ENCODE measurements at regions not wholly inside any gene's neighbourhood (a gene's known extent, or its start where the extent isn't known, plus 50 kb on each side); places are given as distances from the start of the nearest gene placed in this dataset.

DNA sequence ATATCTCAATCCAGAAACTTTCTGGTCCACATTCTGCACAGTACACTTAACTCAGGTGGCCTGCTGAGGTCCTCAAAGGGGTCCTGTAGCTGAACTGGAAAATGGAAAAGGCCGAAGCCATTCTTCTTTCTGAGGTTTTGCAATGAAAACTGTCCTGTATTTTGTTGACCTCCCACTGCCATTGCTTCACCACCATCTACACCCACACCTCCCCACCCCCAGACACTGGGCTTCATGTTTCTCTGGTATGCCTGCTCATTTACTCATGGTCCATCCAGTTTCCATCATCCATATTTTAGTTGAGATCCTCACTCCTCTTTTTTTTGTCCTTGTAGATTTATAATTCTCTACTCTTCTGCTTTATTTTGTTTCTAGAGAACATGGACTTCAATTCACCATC lies 115.7 kb upstream of the SLC24A5 start:
- DNase-seq (ENCODE audit: low spot score in 2 of 2): no peak
- Histone ChIP-seq H3K4me1 (no peaks in the 10 kb centered on the region), H3K9me3 (no peaks in the 10 kb centered on the region), H3K36me3 (no peaks in the 10 kb centered on the region), H3K4me3 (no peak overlapping the region), H3K27ac (no peak overlapping the region), H3K27me3 (no peaks in the 10 kb centered on the region)
- intact Hi-C loops (cut with DNase I): no loop called here
- TF ChIP-seq, protein P1, sequence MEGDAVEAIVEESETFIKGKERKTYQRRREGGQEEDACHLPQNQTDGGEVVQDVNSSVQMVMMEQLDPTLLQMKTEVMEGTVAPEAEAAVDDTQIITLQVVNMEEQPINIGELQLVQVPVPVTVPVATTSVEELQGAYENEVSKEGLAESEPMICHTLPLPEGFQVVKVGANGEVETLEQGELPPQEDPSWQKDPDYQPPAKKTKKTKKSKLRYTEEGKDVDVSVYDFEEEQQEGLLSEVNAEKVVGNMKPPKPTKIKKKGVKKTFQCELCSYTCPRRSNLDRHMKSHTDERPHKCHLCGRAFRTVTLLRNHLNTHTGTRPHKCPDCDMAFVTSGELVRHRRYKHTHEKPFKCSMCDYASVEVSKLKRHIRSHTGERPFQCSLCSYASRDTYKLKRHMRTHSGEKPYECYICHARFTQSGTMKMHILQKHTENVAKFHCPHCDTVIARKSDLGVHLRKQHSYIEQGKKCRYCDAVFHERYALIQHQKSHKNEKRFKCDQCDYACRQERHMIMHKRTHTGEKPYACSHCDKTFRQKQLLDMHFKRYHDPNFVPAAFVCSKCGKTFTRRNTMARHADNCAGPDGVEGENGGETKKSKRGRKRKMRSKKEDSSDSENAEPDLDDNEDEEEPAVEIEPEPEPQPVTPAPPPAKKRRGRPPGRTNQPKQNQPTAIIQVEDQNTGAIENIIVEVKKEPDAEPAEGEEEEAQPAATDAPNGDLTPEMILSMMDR (IDR thresholded peaks at IDR 0.05): no peak

DNA sequence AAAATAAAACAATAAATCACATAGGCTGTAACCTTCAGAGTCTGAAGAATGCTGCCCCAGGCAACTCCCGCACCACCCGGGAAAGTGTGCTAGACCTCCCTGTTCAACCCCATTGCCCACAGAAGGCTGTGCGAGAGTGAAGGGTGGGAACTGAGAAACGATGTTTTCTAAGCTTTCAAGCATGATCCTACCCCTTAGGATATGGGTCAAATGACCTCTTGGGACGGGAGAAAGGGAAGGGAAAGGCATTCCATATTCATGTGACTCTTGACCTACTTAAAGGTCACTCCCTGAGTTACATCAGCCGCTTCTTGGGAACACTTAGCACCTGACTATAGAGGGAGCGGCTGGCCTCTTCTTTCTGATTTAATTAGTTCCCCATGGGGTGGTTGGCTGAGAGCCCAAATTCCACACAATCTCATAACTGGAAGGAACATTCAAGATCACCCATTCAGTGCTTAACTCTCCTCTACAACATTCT lies 114.7 kb upstream of the SLC24A5 start:
- H3K27me3 ChIP-seq: no peaks in the 10 kb centered on the region
- H3K27ac ChIP-seq: no peak overlapping the region
- no peak overlapping the region for H3K4me3 ChIP-seq
- no peak for DNase-seq (ENCODE audit: low spot score in 2 of 2)
- no peaks in the 10 kb centered on the region for H3K4me1 ChIP-seq
- intact Hi-C loops (cut with DNase I): no loop called here
- no peaks in the 10 kb centered on the region for H3K9me3 ChIP-seq
- TF ChIP-seq, protein P1 (IDR thresholded peaks at IDR 0.05): no peak
- no peaks in the 10 kb centered on the region for H3K36me3 ChIP-seq

DNA sequence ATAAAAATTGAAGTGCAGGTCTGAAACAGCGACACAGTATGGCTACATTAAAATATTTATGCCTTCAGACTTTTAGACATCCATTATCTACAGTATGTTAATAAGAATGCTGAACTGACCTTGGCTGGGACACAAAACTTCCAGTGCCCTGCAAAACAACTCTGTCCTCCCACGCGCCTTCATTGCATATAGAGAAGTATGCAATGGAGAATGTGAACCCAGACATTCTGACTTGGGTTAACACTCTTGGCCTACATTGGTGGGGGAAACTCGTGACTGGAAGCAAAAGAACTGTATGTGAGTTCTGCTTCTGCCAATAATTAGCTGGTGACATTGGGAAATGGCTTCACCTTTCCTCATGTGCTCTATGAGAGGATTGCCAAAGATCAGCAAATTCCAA lies 110.5 kb upstream of the SLC24A5 start:
- no peaks in the 10 kb centered on the region for H3K27me3 ChIP-seq
- intact Hi-C loops (cut with DNase I): no loop called here
- no peak for DNase-seq (ENCODE audit: low spot score in 2 of 2)
- no peaks in the 10 kb centered on the region for H3K36me3 ChIP-seq
- no peak overlapping the region for H3K4me3 ChIP-seq
- TF ChIP-seq, protein P1 (IDR thresholded peaks at IDR 0.05): no peak
- no peak overlapping the region for H3K27ac ChIP-seq
- H3K9me3 ChIP-seq: no peaks in the 10 kb centered on the region
- H3K4me1 ChIP-seq: no peaks in the 10 kb centered on the region

DNA sequence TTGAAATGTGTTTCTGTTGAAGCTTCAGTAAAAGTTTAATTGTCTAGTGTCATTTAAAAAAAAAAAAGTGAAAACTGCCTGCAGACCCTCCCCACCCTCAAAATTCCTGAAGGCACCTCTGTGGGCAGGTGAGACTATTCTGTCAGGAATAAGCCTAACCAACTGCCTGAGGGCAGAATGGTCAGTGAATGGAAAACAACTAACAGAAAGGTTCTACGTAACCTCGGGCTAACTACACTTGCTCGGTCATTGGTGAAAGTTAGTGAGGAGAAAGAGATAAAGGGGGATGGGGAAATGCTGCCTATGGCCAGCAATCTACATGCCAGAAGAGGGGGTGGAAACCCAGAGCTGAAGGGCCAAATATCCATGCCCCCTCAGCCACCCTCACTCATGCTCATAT lies 108.6 kb upstream of the SLC24A5 start:
- Histone ChIP-seq H3K27ac (no peak overlapping the region), H3K27me3 (no peaks in the 10 kb centered on the region), H3K9me3 (no peaks in the 10 kb centered on the region), H3K4me3 (no peak overlapping the region), H3K36me3 (no peaks in the 10 kb centered on the region), H3K4me1 (no peaks in the 10 kb centered on the region)
- TF ChIP-seq, protein P1 (IDR thresholded peaks at IDR 0.05): no peak
- intact Hi-C loops (cut with DNase I): no loop called here
- DNase-seq (ENCODE audit: low spot score in 2 of 2): no peak

DNA sequence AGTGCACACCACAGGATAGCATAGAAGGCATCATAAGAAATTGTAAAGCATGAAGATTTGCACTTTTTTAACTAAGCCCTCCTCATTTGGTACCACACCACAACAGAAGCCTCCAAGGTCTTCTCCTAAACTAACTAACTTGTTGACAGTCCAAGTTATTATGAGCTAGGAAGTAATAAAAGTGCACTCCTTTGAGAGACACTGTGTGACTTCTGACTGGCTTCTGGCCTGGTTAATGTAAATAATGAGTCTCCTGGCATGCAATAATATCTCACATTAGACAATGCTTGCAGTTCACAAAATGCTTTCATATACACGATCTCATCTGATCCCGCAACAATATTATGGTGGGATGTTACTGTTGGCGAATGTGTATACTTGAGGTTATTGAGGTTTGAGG lies 103.9 kb upstream of the SLC24A5 start:
- H3K36me3 ChIP-seq: no peaks in the 10 kb centered on the region
- no peaks in the 10 kb centered on the region for H3K4me1 ChIP-seq
- no peaks in the 10 kb centered on the region for H3K27me3 ChIP-seq
- DNase-seq (ENCODE audit: low spot score in 2 of 2): no peak
- no peak overlapping the region for H3K4me3 ChIP-seq
- intact Hi-C loops (cut with DNase I): no loop called here
- H3K27ac ChIP-seq: no peak overlapping the region
- TF ChIP-seq, protein P1 (IDR thresholded peaks at IDR 0.05): no peak
- H3K9me3 ChIP-seq: no peaks in the 10 kb centered on the region

DNA sequence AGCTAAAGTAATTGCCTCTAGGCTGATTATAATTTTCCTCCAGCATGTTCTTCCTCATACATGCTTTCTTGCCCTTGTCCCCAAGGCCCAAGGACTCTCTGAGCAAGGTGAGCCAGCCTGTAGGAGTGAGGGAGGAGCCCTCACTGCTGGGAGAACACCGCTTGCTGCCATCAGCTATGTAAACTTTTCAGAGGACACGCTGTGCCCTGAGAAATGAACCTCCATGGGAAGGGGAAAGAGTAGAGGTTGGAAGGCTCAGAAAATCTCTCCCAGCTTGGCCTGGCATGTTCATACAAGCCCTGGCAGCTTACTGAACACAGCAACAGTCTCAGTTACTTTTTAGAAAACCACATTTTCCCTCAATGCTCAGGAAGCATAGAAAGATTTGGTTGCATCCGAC lies 103.0 kb upstream of the SLC24A5 start:
- intact Hi-C loops (cut with DNase I): no loop called here

More for the DNA sequence above, 103.0 kb upstream of the SLC24A5 start:
- no peaks in the 10 kb centered on the region for H3K4me1 ChIP-seq
- DNase-seq (ENCODE audit: low spot score in 2 of 2): no peak
- no peak overlapping the region for H3K27ac ChIP-seq
- no peaks in the 10 kb centered on the region for H3K36me3 ChIP-seq
- H3K9me3 ChIP-seq: no peaks in the 10 kb centered on the region
- H3K4me3 ChIP-seq: no peak overlapping the region
- TF ChIP-seq, protein P1 (IDR thresholded peaks at IDR 0.05): no peak
- H3K27me3 ChIP-seq: no peaks in the 10 kb centered on the region

Data from ascending aorta (tissue), 2 donors.